Sigmoid colon (tissue), 4 donors: ENCODE measurements at regions not wholly inside any gene's neighbourhood (a gene's known extent, or its start where the extent isn't known, plus 50 kb on each side); places are given as distances from the start of the nearest gene placed in this dataset.

Source experiments
- CTCF ChIP-seq, 4 experiments: fragments of 450-650 bp in 3 of 4; fragments of 200-600 bp in 1 of 4; IDR thresholded peaks; one replicate each; pipeline ENCODE4 v1.5.1; 2016 to 2019; ENCODE audit warnings: antibody characterized with exemption in 4 of 4, mild to moderate bottlenecking in 3 of 4, moderate library complexity in 2 of 4
- EP300 ChIP-seq, 4 donors: sonication (generic); formaldehyde crosslinking; IDR thresholded peaks; one replicate each; pipeline ENCODE4 v1.6.1; 2017; ENCODE audit warnings: antibody characterized with exemption in 4 of 4
- POLR2A ChIP-seq, 2 donors: fragments of 450-650 bp; IDR thresholded peaks; one replicate each; pipeline ENCODE4 v1.6.1; 2016; ENCODE audit warnings: antibody characterized with exemption in 2 of 2, mild to moderate bottlenecking in 2 of 2, moderate library complexity in 2 of 2

GRCh38 chr17:79532107-79532790, 78.6 kb downstream of the RBFOX3 start:
- TF ChIP-seq POLR2A (IDR thresholded peaks at IDR 0.05) (no peak), CTCF (IDR thresholded peaks at IDR 0.05) (no peak), EP300 (IDR thresholded peaks at IDR 0.05) (no peak)
